ENCODE measurements at regions not wholly inside any gene's neighbourhood (a gene's known extent, or its start where the extent isn't known, plus 50 kb on each side); places are given as distances from the start of the nearest gene placed in this dataset.
"Not testable (repeated sequence)": the region's sequence is repeated elsewhere in the genome, so short reads cannot be mapped to it uniquely, and the experiment has no call there.

- no peak for DNase-seq
- Histone ChIP-seq H3K4me3 (ENCODE audit: low read depth, low read length) (no peak overlapping the region), H3K27me3 (no peaks in the 10 kb centered on the region; the same call in 1 of the 2 replicates), H3K4me1 (no peaks in the 10 kb centered on the region), H3K9me3 (no peaks in the 10 kb centered on the region), H3K36me3 (no peaks in the 10 kb centered on the region)
- no peak for TF ChIP-seq CTCF (IDR thresholded peaks at IDR 0.05; ENCODE audit: low read depth, low read length)
These were observed 129.0 kb downstream of the MAP3K7 start for GRCh38 chr6:90457867-90458259.

DNA sequence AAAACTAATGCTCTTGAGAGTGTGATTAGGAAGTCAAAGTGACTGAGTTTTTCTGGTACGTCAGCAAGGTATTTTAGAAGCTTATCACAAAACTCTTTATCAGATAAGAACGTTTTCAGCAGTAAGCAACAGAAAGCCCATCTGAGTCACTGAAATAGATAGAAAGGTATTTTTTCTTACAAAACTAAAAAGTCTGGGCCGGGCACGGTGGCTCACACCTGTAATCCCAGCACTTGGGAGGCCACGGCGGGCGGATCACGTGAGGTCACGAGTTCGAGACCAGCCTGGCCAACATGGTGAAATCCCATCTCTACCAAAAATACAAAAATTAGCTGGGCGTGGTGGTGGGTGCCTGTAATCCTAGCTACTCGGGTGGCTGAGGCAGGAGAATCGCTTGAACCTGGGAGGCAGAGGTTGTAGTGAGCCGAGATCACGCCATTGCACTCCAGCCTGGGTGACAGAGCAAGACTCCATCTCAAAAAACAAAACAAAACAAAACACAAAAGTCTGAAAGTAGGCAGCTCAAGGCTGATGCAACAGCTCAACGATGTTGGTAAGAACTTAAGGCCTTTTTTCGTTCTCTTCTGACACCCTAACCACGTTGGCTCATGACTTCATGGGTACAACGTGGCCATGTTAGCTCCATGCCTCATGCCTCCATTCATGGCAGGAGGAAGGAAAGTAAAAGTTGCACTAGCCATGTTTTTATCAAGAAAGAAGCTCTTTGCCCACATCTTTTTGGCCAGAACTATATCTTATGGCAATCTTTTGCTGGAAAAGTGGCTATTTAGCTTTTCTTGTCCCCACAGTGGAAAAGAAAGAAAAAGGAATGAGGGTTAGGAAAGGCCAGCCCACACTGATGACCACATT is 129.6 kb downstream of the MAP3K7 start:
- H3K4me3 ChIP-seq (ENCODE audit: low read depth, low read length); DNase-seq; H3K9me3 ChIP-seq; H3K27me3 ChIP-seq; H3K36me3 ChIP-seq; H3K4me1 ChIP-seq: not testable (repeated sequence)

DNA sequence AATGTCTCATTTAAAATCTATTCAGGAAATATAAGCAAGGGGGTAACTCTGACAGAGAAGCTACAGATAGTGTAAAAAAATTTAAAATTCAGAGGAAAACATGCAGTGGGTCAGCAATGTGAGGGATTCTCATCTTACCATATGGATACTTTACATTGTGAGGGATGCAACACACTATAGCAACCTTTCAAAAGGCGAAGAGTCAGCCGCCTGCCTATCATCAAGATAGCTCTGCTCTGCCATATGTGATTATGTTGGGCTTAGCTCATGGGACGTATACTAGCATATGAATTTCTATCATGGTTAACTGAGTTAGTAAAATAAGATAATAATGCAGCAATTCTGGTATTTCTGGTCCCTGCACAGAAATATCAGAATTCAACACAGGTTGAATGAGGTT is 130.9 kb downstream of the MAP3K7 start:
- TF ChIP-seq CTCF (IDR thresholded peaks at IDR 0.05; ENCODE audit: low read depth, low read length), result no peak
- Histone ChIP-seq H3K9me3 (no peaks in the 10 kb centered on the region), H3K4me1 (no peaks in the 10 kb centered on the region), H3K27me3 (no peaks in the 10 kb centered on the region; the same call in 1 of the 2 replicates), H3K36me3 (no peaks in the 10 kb centered on the region), H3K4me3 (ENCODE audit: low read depth, low read length) (no peak overlapping the region)
- DNase-seq, result no peak

GRCh38 chr6:90454836-90455427 is 131.9 kb downstream of the MAP3K7 start:
- Histone ChIP-seq H3K9me3 (no peaks in the 10 kb centered on the region), H3K27me3 (no peaks in the 10 kb centered on the region; the same call in 1 of the 2 replicates), H3K36me3 (no peaks in the 10 kb centered on the region), H3K4me3 (ENCODE audit: low read depth, low read length) (no peak overlapping the region), H3K4me1 (no peaks in the 10 kb centered on the region)
- no peak for TF ChIP-seq CTCF (IDR thresholded peaks at IDR 0.05; ENCODE audit: low read depth, low read length)
- no peak for DNase-seq

DNA sequence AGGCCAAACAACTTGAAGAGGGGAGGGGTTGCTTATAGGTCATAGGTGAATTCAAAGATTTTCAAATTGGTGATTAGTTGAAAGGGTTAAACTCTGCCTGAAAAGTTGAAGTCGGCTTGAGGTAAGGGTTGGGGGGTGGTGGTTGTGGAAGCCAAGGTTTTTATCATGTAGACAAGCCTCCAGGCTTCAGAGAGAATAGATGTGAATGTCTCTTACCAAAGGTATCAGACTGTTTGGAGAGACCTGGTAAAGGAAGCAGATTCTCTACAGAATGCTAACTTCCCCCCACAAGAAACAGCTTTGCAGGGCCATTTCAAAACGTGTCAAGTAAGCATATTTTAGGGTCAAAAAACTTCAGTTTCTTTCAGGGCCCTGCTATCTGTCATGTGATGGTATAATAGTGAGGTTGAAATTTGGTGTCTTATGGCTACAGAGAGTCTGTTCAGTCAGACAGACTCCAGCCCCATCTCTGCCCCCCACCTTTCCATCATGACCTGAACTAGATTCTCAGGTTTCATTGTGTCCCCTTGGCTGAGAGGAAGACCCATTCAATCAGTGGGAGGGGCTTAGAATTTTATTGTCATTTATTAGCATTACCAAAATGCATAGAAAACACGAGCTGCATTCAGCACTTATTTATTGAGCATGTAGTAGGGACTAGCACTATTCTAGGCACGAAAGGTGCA is 136.5 kb downstream of the MAP3K7 start:
- Histone ChIP-seq H3K4me3 (ENCODE audit: low read depth, low read length) (no peak overlapping the region), H3K4me1 (no peaks in the 10 kb centered on the region), H3K36me3 (no peaks in the 10 kb centered on the region), H3K27me3 (no peaks in the 10 kb centered on the region), H3K9me3 (no peaks in the 10 kb centered on the region)
- TF ChIP-seq CTCF (IDR thresholded peaks at IDR 0.05; ENCODE audit: low read depth, low read length), result no peak
- no peak for DNase-seq

GRCh38 chr6:90449311-90449710 is 137.6 kb downstream of the MAP3K7 start:
- no peaks in the 10 kb centered on the region for H3K9me3 ChIP-seq
- no peaks in the 10 kb centered on the region for H3K36me3 ChIP-seq
- no peak overlapping the region for H3K4me3 ChIP-seq (ENCODE audit: low read depth, low read length)
- no peaks in the 10 kb centered on the region; the same call in 1 of the 2 replicates for H3K27me3 ChIP-seq
- DNase-seq, result no peak
- no peak for TF ChIP-seq CTCF (IDR thresholded peaks at IDR 0.05; ENCODE audit: low read depth, low read length)
- no peaks in the 10 kb centered on the region for H3K4me1 ChIP-seq
